WTC11 (cell line): ENCODE measurements at regions not wholly inside any gene's neighbourhood (a gene's known extent, or its start where the extent isn't known, plus 50 kb on each side); places are given as distances from the start of the nearest gene placed in this dataset.

Experiments
- ATAC-seq: fragments of 200-7000 bp; cut with Tn5 transposase; 2 replicates; pipeline ENCODE4 v1.10.0; 2021; ENCODE audit warnings: mild to moderate bottlenecking, moderate library complexity
- CTCF ChIA-PET: fragments of 300-600 bp; sonication (Branson Sonifier 250); formaldehyde crosslinking; loops from one replicate; lab custom pipeline; 2021; ENCODE audit warnings: antibody characterized with exemption; lab: Charles Lee
- POLR2A ChIA-PET: fragments of 350-600 bp; sonication (Branson Sonifier 250); formaldehyde crosslinking; loops from one replicate; lab custom pipeline; 2021; ENCODE audit warnings: antibody characterized with exemption; lab: Charles Lee
- DNase-seq: peaks from one replicate; pipeline ENCODE4 v3.0.0; 2021; ENCODE audit warnings: low spot score
- H3K27ac Mint-ChIP-seq: 2 replicates; pipeline ENCODE4 v1.8.0; 2021; ENCODE audit warnings: mixed read lengths
- H3K27me3 Mint-ChIP-seq: 2 replicates; pipeline ENCODE4 v1.8.0; 2021; ENCODE audit warnings: low read depth, mild to moderate bottlenecking, moderate library complexity, mixed read lengths
- H3K36me3 Mint-ChIP-seq: 2 replicates; pipeline ENCODE4 v1.8.0; 2021; ENCODE audit warnings: mixed read lengths
- H3K4me1 Mint-ChIP-seq: 2 replicates; pipeline ENCODE4 v1.8.0; 2022; ENCODE audit warnings: mixed read lengths
- H3K4me3 Mint-ChIP-seq: 2 replicates; pipeline ENCODE4 v1.8.0; 2021; ENCODE audit warnings: mild to moderate bottlenecking, moderate library complexity, mixed read lengths
- H3K9me3 Mint-ChIP-seq: 2 replicates; pipeline ENCODE4 v1.8.0; 2021; ENCODE audit warnings: mixed read lengths
- ATF1 ChIP-seq: sonication (generic); formaldehyde crosslinking; IDR thresholded peaks from 2 replicates; pipeline ENCODE4 v1.8.1; 2023; ENCODE audit warnings: mild to moderate bottlenecking, moderate library complexity, missing genetic modification reagents
- CBFB ChIP-seq: sonication (generic); formaldehyde crosslinking; IDR thresholded peaks from 2 replicates; pipeline ENCODE4 v1.8.1; 2022; ENCODE audit warnings: mild to moderate bottlenecking, low read depth, missing genetic modification reagents
- ETV6 ChIP-seq: sonication (generic); formaldehyde crosslinking; IDR thresholded peaks from 2 replicates; pipeline ENCODE4 v1.8.1; 2022; ENCODE audit warnings: mild to moderate bottlenecking, missing genetic modification reagents
- FOXJ3 ChIP-seq: sonication (generic); formaldehyde crosslinking; IDR thresholded peaks from 2 replicates; pipeline ENCODE4 v1.9.0; 2021; ENCODE audit warnings: missing genetic modification reagents, mild to moderate bottlenecking, borderline replicate concordance
- KAT7 ChIP-seq: sonication (generic); formaldehyde crosslinking; IDR thresholded peaks from 2 replicates; pipeline ENCODE4 v1.8.1; 2023; ENCODE audit warnings: missing genetic modification reagents, mild to moderate bottlenecking, borderline replicate concordance
- NR2C2 ChIP-seq: sonication (generic); formaldehyde crosslinking; IDR thresholded peaks from 2 replicates; pipeline ENCODE4 v1.8.0; 2022; ENCODE audit warnings: mild to moderate bottlenecking, missing genetic modification reagents
- OVOL2 ChIP-seq: fragments of 250-450 bp; sonication (Bioruptor Pico); IDR thresholded peaks from 2 replicates; pipeline ENCODE4 v1.9.0; 2021; ENCODE audit warnings: mild to moderate bottlenecking, borderline replicate concordance
- PRRX2 ChIP-seq: fragments of 250-450 bp; sonication (Bioruptor Pico); IDR thresholded peaks from 2 replicates; pipeline ENCODE4 v1.8.0; 2021; ENCODE audit warnings: mild to moderate bottlenecking
- RORB ChIP-seq: fragments of 250-450 bp; sonication (Bioruptor Pico); IDR thresholded peaks from 2 replicates; pipeline ENCODE4 v1.9.0; 2021; ENCODE audit warnings: mild to moderate bottlenecking
- SMAD4 ChIP-seq: sonication (generic); formaldehyde crosslinking; IDR thresholded peaks from 2 replicates; pipeline ENCODE4 v1.8.0; 2022; ENCODE audit warnings: mild to moderate bottlenecking, missing genetic modification reagents
- TCF7 ChIP-seq: sonication (generic); formaldehyde crosslinking; IDR thresholded peaks from 2 replicates; pipeline ENCODE4 v1.8.0; 2022; ENCODE audit warnings: mild to moderate bottlenecking, low read depth, missing genetic modification reagents, moderate library complexity
- TEAD1 ChIP-seq: sonication (generic); formaldehyde crosslinking; IDR thresholded peaks from 2 replicates; pipeline ENCODE4 v1.8.0; 2022; ENCODE audit warnings: mild to moderate bottlenecking, missing genetic modification reagents
- ZBTB21 ChIP-seq: sonication (generic); formaldehyde crosslinking; IDR thresholded peaks from 2 replicates; pipeline ENCODE4 v1.8.1; 2023; ENCODE audit warnings: mild to moderate bottlenecking, missing genetic modification reagents, borderline replicate concordance
- ZNF121 ChIP-seq: sonication (generic); formaldehyde crosslinking; IDR thresholded peaks from 2 replicates; pipeline ENCODE4 v1.8.0; 2023; ENCODE audit warnings: missing genetic modification reagents
- TF ChIP-seq, protein P1 (sequence below): fragments of 250-450 bp; sonication (Bioruptor Pico); IDR thresholded peaks from 2 replicates; pipeline ENCODE4 v2.1.2; 2022; ENCODE audit warnings: mild to moderate bottlenecking, moderate library complexity
- TF ChIP-seq, protein P2 (sequence below): sonication (generic); formaldehyde crosslinking; IDR thresholded peaks from 2 replicates; pipeline ENCODE4 v1.8.1; 2023; ENCODE audit warnings: mild to moderate bottlenecking, missing genetic modification reagents
- TF ChIP-seq, protein P3 (sequence below): sonication (generic); formaldehyde crosslinking; IDR thresholded peaks from 2 replicates; pipeline ENCODE4 v1.8.0; 2023; ENCODE audit warnings: mild to moderate bottlenecking, missing genetic modification reagents
- TF ChIP-seq, protein P4 (sequence below): sonication (generic); formaldehyde crosslinking; IDR thresholded peaks from 2 replicates; pipeline ENCODE4 v1.8.1; 2022; ENCODE audit warnings: mild to moderate bottlenecking, moderate library complexity, missing genetic modification reagents
- TF ChIP-seq, protein P5 (sequence below): sonication (generic); formaldehyde crosslinking; IDR thresholded peaks from 2 replicates; pipeline ENCODE4 v1.8.1; 2023; ENCODE audit warnings: mild to moderate bottlenecking, moderate library complexity, missing genetic modification reagents
- TF ChIP-seq, protein P6 (sequence below): sonication (generic); formaldehyde crosslinking; IDR thresholded peaks from 2 replicates; pipeline ENCODE4 v1.8.1; 2023; ENCODE audit warnings: mild to moderate bottlenecking, missing genetic modification reagents, moderate library complexity
- TF ChIP-seq, protein P7 (sequence below): sonication (generic); formaldehyde crosslinking; IDR thresholded peaks from 2 replicates; pipeline ENCODE4 v1.8.0; 2022; ENCODE audit warnings: mild to moderate bottlenecking, missing genetic modification reagents

DNA sequence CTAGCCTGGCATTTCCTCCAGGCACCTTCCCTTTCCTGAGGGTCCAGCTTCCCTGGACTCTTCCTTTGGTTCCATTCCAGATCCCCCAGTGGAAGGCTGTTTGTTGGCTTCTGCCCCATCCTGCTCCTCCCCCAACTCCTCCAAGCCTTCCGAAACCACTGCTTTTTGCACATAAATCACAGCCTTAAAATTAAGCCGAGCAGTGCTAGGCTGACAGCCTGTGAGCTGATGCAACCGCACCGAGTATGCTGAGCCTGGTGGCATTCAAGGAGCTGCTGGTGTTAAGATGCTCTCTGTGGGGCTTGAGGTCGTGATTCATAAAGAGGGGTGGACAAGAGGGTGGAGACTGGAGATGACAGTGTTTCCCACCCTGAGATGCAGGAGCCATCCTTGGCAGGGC is 266.6 kb upstream of the C1orf174 start (continued):
- TF ChIP-seq, protein P1, sequence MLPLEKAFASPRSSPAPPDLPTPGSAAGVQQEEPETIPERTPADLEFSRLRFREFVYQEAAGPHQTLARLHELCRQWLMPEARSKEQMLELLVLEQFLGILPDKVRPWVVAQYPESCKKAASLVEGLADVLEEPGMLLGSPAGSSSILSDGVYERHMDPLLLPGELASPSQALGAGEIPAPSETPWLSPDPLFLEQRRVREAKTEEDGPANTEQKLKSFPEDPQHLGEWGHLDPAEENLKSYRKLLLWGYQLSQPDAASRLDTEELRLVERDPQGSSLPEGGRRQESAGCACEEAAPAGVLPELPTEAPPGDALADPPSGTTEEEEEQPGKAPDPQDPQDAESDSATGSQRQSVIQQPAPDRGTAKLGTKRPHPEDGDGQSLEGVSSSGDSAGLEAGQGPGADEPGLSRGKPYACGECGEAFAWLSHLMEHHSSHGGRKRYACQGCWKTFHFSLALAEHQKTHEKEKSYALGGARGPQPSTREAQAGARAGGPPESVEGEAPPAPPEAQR (CRISPR knock-in tag) = no peak
- TF ChIP-seq FOXJ3 (CRISPR knock-in tag) = no peak
- TF ChIP-seq TEAD1 = no peak
- TF ChIP-seq, protein P2, sequence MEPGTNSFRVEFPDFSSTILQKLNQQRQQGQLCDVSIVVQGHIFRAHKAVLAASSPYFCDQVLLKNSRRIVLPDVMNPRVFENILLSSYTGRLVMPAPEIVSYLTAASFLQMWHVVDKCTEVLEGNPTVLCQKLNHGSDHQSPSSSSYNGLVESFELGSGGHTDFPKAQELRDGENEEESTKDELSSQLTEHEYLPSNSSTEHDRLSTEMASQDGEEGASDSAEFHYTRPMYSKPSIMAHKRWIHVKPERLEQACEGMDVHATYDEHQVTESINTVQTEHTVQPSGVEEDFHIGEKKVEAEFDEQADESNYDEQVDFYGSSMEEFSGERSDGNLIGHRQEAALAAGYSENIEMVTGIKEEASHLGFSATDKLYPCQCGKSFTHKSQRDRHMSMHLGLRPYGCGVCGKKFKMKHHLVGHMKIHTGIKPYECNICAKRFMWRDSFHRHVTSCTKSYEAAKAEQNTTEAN = no peak
- TF ChIP-seq, protein P3, sequence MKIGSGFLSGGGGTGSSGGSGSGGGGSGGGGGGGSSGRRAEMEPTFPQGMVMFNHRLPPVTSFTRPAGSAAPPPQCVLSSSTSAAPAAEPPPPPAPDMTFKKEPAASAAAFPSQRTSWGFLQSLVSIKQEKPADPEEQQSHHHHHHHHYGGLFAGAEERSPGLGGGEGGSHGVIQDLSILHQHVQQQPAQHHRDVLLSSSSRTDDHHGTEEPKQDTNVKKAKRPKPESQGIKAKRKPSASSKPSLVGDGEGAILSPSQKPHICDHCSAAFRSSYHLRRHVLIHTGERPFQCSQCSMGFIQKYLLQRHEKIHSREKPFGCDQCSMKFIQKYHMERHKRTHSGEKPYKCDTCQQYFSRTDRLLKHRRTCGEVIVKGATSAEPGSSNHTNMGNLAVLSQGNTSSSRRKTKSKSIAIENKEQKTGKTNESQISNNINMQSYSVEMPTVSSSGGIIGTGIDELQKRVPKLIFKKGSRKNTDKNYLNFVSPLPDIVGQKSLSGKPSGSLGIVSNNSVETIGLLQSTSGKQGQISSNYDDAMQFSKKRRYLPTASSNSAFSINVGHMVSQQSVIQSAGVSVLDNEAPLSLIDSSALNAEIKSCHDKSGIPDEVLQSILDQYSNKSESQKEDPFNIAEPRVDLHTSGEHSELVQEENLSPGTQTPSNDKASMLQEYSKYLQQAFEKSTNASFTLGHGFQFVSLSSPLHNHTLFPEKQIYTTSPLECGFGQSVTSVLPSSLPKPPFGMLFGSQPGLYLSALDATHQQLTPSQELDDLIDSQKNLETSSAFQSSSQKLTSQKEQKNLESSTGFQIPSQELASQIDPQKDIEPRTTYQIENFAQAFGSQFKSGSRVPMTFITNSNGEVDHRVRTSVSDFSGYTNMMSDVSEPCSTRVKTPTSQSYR (CRISPR knock-in tag) = no peak
- TF ChIP-seq, protein P4, sequence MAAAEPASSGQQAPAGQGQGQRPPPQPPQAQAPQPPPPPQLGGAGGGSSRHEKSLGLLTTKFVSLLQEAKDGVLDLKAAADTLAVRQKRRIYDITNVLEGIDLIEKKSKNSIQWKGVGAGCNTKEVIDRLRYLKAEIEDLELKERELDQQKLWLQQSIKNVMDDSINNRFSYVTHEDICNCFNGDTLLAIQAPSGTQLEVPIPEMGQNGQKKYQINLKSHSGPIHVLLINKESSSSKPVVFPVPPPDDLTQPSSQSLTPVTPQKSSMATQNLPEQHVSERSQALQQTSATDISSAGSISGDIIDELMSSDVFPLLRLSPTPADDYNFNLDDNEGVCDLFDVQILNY (CRISPR knock-in tag) = no peak
- no peak for TF ChIP-seq CBFB (CRISPR knock-in tag)

DNA sequence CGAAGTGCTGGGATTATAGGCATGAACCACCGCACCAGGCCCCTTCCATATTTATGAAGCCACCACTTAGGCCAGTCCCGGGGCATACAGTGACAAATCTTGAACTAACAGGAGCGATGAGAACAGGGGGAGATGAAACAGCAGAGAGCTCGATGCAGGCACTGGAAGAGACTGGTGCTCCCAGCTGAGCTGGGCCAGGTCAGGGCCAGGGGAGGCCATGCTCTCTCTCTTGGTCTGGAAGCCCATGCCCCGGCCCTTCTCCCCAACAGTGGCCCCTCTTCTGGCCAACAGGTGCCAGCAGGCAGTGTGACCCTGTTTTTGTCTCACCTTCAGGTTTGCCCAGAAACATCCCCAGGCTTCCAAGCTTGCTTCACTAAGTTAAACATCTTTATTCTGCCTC is 269.9 kb upstream of the C1orf174 start:
- Mint-ChIP-seq H3K4me3 (no peak overlapping the region), H3K36me3 (peaks cover 93% of the 10 kb centered on the region), H3K27ac (no peak overlapping the region), H3K4me1 (no peaks in the 10 kb centered on the region), H3K27me3 (peaks cover 17% of the 10 kb centered on the region), H3K9me3 (peaks cover 93% of the 10 kb centered on the region)
- ChIA-PET POLR2A (no interaction called here), CTCF (no interaction called here)
- no peak for ATAC-seq
- TF ChIP-seq TCF7 (no peak), ZNF121 (CRISPR knock-in tag) (no peak), ATF1 (CRISPR knock-in tag) (no peak), PRRX2 (CRISPR knock-in tag) (no peak), KAT7 (CRISPR knock-in tag) (no peak), NR2C2 (CRISPR knock-in tag) (no peak), SMAD4 (CRISPR knock-in tag) (no peak), RORB (CRISPR knock-in tag) (no peak)
- DNase-seq = no peak

DNA sequence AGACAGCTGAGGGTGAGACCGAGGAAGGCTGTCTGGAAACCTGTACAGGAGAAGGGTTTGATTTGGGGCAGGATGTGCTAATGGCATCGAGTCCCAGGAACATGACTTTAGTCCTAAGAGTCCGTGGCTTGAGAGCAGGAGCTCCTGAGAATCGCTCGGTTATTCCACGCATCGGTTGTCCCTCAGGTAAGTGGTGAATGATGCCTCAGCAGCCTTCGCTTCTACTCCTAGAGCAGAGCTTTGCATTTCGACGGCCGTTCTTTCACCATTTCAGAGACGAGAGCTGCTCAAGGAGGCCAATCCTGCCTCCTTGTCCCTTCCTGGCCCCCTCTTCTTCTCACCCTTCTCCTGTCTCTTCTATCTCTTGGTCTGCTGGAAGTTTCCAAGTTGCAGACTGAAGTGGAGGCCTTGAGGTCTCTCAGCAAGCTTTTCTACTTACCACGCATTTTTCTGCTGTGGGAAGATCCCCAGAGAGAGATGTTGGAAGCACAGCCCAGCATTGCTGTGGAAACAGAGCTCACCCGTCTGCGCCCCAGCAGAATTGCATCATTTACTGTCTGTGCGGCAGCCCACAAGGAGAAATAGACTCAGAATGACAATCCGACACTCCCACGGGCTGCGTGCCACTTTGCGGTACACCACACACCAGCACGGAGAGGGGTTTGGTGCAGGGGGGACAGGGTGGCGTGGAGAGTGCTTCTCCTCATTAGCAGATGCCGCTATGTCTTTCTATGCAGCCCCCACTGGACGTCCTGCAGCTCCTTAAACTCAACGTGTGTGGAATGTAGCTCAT is 270.7 kb upstream of the C1orf174 start:
- CTCF ChIA-PET = no interaction called here
- Mint-ChIP-seq H3K9me3 (peaks cover 93% of the 10 kb centered on the region), H3K4me1 (no peaks in the 10 kb centered on the region), H3K27me3 (peaks cover 14% of the 10 kb centered on the region), H3K4me3 (no peak overlapping the region), H3K27ac (no peak overlapping the region), H3K36me3 (peaks cover 93% of the 10 kb centered on the region)
- DNase-seq (no peak), ATAC-seq (no peak)
- POLR2A ChIA-PET = no interaction called here
- TF ChIP-seq ETV6 (no peak), TCF7 (no peak), CBFB (CRISPR knock-in tag) (no peak), OVOL2 (CRISPR knock-in tag) (no peak), ZBTB21 (CRISPR knock-in tag) (no peak), ZNF121 (CRISPR knock-in tag) (no peak)
- TF ChIP-seq, protein P2 = no peak
- TF ChIP-seq, protein P5, sequence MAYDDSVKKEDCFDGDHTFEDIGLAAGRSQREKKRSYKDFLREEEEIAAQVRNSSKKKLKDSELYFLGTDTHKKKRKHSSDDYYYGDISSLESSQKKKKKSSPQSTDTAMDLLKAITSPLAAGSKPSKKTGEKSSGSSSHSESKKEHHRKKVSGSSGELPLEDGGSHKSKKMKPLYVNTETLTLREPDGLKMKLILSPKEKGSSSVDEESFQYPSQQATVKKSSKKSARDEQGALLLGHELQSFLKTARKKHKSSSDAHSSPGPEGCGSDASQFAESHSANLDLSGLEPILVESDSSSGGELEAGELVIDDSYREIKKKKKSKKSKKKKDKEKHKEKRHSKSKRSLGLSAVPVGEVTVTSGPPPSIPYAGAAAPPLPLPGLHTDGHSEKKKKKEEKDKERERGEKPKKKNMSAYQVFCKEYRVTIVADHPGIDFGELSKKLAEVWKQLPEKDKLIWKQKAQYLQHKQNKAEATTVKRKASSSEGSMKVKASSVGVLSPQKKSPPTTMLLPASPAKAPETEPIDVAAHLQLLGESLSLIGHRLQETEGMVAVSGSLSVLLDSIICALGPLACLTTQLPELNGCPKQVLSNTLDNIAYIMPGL (CRISPR knock-in tag) = no peak
- TF ChIP-seq, protein P6, sequence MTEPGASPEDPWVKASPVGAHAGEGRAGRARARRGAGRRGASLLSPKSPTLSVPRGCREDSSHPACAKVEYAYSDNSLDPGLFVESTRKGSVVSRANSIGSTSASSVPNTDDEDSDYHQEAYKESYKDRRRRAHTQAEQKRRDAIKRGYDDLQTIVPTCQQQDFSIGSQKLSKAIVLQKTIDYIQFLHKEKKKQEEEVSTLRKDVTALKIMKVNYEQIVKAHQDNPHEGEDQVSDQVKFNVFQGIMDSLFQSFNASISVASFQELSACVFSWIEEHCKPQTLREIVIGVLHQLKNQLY (CRISPR knock-in tag) = no peak
- TF ChIP-seq, protein P7, sequence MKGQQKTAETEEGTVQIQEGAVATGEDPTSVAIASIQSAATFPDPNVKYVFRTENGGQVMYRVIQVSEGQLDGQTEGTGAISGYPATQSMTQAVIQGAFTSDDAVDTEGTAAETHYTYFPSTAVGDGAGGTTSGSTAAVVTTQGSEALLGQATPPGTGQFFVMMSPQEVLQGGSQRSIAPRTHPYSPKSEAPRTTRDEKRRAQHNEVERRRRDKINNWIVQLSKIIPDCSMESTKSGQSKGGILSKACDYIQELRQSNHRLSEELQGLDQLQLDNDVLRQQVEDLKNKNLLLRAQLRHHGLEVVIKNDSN (CRISPR knock-in tag) = no peak
